ENCODE measurements at regions not wholly inside any gene's neighbourhood (a gene's known extent, or its start where the extent isn't known, plus 50 kb on each side); places are given as distances from the start of the nearest gene placed in this dataset.
A peak's percentile ranks its signal among the peaks of the same experiment; 100 is the strongest.
"Not testable (repeated sequence)": the region's sequence is repeated elsewhere in the genome, so short reads cannot be mapped to it uniquely, and the experiment has no call there.

DNA sequence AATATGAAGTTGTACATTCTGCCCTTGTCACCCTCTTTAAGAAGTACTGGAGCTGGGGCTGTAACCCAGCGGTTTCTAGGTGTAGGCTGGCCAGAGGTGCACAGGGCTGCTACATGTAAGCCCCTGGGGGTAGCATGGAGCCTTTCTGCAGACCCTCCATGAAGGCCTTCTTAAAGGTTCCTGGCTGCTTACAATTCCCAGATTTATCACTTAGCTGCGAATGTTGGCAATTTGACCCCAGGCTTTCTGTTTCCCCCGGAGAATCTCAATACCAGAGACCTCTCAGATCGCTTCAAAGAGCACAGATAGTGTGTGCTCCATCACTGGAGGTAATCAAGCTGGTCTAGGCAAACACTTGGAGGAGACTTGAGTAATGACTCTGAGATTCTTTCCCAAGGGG lies 309.4 kb downstream of the CBLN1 start:
- no peak for DNase-seq

GRCh38 chr16:48971571-48972077 lies 310.0 kb downstream of the CBLN1 start:
- DNase-seq = no peak

GRCh38 chr16:48970216-48970615 lies 311.4 kb downstream of the CBLN1 start:
- no peak for DNase-seq

- DNase-seq = no peak
These were observed 312.0 kb downstream of the CBLN1 start for GRCh38 chr16:48969611-48970010.

DNA sequence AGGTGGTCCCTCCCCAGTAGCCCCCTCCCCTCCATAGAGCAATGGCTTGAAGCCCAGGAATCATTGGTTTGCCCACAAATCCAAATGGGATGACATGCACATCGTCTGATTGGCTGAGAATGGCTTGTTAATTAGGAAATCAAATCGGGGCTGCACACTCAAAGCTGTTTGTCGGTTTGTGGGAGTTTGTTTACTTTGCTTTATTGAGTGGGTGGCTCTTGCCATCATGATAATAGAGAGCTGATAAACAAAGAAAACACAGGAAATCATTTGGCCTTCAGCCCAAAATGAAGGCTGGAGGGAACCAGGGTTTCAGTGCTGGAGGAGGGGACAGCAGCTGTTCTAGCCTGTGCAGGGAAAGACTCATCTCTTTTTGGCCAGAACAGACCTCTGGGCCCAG lies 316.3 kb downstream of the CBLN1 start:
- DNase-seq = peak; percentile 58

- DNase-seq = no peak
These were observed 317.6 kb downstream of the CBLN1 start for GRCh38 chr16:48963901-48964615.

DNA sequence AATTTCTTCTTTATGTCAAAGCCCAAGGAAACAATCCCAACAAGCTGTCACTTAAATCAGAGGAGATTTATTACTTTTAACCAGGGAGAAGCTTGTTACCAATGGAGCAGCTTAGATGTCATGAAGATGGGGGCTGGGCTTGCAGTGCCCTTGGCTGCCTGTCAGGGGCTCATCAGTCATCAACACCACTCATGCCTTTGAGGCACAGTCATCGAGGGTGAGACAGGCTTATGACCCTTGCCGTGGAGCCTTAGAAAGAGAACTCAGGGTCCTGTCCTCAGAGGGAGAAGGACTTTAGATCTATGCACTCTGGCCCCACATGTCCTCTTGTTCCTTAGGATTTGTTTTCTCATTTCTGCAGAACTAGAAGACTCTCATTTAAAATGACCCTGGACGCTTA lies 318.3 kb downstream of the CBLN1 start:
- DNase-seq = no peak

DNA sequence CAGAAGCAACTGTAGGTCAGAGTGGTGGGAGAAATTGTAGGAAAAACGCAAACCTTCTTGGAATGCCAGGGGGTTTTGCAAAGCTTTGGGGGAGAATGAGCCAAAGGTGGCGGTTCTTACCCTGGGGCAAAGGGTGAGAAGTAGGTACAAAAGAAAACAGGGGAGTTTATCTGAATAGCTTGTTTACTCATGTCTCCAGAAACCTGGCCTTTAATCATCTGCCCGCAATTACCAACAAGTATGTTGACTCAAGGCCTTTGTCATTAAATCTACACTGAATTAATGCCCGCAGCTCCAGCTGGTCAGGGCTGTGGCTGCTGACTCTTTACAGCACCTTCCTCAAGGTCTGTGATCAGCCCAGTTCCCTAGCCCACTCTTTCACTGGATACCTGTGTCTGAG lies 320.1 kb downstream of the CBLN1 start:
- DNase-seq = no peak

DNA sequence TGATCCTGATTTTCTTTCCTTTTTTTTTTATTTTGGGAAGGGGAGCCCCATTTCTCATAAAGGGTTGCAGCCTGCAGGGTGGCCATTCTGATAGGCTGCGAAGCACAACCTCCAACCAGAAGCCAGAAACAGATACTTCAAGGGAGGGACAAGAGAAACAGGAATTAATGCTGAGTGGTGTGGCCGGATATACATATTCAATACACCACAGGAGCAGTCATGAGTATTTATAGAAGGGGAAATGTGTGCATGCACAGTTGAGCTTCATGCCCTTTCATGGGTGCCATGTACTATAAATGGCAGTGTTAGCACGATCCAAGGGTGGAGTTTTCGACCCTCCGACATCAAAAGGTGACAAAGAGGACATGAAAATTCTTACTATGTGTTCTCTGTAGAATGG lies 320.8 kb downstream of the CBLN1 start:
- DNase-seq = no peak

DNA sequence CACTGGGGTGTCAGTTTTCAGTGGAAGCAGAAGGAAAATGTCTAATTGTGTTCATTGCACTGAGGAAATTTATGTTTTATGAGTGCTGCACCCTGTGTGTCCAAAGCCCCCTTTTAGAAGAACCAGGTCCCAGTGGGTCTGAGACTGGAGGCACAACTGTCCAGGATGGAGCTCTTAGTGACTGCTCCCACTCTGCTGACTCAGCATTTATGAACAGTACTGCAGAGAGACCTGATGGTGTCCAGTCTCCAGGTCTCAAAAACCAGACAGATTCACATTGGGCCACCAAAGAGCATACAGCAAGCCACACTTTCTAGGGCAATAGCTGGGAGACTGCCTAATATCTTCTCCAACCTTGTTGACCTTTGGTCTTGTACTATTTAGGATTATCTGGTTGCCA lies 321.9 kb downstream of the CBLN1 start:
- no peak for DNase-seq

DNA sequence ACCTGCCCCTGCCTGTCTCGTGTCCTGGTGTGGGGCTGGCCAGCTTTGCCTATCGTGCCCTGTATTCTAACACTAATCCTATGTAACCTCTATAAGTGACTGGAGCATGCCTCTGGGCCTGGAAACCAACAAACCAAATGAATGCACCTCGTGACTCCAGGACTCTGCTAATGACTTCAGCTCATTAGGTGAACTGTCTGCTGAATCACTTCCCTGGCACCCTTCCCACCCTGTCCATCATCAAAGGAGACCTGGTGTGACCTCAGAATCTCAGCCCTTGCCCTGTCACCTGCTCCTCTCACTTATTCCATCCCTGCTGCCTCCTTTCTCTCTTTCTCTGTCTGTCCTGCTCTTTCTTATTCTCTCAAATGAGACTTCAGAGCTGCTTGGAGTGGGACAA lies 322.4 kb downstream of the CBLN1 start:
- no peak for DNase-seq

GRCh38 chr16:48958681-48959080 lies 323.0 kb downstream of the CBLN1 start:
- no peak for DNase-seq

GRCh38 chr16:48956620-48957019 lies 325.0 kb downstream of the CBLN1 start:
- DNase-seq = no peak

GRCh38 chr16:48955837-48956236 lies 325.8 kb downstream of the CBLN1 start:
- DNase-seq = no peak

GRCh38 chr16:48951621-48952125 lies 330.0 kb downstream of the CBLN1 start:
- not testable (repeated sequence) for DNase-seq

GRCh38 chr16:48950184-48950583 lies 331.5 kb downstream of the CBLN1 start:
- no peak for DNase-seq

DNA sequence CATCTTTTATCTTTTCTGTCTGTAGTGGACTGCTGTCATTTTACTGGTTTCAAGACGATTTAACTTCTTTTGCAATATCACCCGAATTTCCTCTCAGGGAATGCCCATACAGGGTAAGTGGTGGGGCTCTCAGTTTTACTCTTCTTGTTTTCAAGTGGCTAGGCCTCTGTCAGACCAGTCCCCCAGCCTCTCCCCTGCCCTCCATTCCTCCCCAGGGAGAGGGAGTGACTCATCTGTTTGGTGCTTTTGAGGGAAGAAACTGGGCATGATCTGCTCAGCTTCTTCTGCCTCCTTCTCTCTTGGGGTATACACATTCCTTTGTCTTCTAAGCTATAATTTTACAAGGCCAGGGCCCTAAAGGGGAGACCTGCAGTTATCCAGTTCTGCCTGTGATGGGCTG lies 332.0 kb downstream of the CBLN1 start:
- no peak for DNase-seq

DNA sequence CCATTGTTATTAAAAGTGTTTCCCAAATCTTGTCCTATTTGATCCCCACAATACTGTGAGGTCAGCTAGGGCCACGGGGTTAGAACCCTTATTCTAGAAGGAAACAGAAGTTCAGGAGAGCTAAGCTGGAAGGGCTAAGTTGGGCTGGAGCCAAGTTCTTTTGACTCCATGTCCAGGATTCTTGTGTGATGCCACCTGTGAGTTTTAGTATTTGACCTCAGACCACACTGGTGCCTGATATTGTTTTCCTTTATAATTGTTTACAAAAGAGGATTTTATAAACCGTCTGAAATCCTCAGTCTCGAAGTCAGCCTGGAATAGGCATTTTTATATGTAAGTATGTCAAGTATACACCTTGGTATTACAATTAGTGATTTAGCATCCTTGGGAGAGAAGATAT lies 332.7 kb downstream of the CBLN1 start:
- no peak for DNase-seq

GRCh38 chr16:48947371-48947713 lies 334.3 kb downstream of the CBLN1 start:
- no peak for DNase-seq

GRCh38 chr16:48946686-48947370 lies 334.8 kb downstream of the CBLN1 start:
- DNase-seq = no peak

GRCh38 chr16:48942996-48943395 lies 333.0 kb upstream of the N4BP1 start:
- DNase-seq = no peak

- no peak for DNase-seq
These were observed 326.8 kb upstream of the N4BP1 start for GRCh38 chr16:48936811-48937210.

- DNase-seq = no peak
These were observed 322.4 kb upstream of the N4BP1 start for GRCh38 chr16:48932216-48932855.

DNA sequence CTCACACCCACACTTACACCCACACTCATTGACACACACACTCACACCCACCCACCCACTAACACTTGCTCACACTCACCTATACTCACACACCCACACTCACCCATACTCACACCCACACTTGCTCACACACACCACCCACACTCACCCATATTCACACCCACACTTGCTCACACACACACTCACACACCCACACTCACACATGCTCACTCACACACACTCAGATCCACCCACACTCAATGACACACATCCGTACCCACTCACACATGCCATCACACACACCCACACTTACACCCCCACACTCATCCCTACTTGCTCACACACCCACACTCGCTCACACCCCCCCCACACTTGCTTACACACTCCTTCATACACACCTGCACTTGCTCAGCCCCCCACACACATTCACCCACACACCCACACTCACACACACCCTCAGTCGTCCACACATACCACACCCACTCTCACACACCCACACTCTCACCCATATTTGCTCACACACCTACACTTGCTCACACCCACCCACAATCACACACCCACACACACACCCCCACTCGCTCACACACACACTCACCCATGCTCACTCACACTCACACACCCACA lies 321.1 kb upstream of the N4BP1 start:
- no peak for DNase-seq
